NCI-H460 (cell line): ENCODE measurements at regions not wholly inside any gene's neighbourhood (a gene's known extent, or its start where the extent isn't known, plus 50 kb on each side); places are given as distances from the start of the nearest gene placed in this dataset.

ENCODE experiments used
- DNase-seq: peaks from one replicate; pipeline ENCODE4 v3.0.0-alpha.2; 2016; ENCODE audit warnings: low read depth; ENCODE audit errors: extremely low read depth

DNA sequence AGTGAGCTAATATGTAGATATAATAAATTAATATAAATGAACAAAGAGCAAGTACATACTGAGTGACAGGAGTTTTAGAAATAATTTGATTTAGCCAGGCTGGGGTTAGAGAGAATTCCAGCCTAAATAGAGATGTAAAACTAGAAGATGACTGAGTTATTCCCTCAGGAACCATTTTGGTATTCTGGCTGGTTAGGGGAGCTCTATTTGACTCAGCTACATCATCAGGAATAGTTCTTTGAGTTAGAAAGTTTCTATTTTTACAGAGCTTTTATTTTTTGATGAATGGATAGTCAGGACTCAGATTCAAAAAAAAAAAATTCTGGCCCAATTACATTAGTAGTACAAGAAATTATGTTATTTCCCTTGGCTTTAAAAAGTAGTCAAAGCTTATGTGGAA is 180.4 kb upstream of the MID1 start:
- no peak for DNase-seq

DNA sequence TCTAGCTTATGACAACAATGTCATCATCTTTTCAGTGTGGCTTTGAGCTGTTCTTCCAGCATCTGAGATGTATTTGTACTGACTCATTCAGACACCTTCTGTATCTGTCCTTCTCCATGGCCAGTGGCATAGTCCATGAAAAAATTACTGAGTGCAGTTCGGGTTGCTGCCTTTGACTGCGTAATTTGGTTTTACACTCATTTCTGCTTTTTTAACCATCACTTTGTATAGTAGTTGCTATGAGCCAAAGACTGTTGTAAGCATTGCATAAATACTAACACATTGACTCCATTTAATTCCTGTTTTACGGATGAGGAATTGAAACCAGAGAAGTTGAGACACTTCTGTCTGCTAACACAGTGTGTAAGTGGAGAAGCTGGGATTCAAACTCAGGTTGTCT is 190.7 kb upstream of the MID1 start:
- DNase-seq: no peak

DNA sequence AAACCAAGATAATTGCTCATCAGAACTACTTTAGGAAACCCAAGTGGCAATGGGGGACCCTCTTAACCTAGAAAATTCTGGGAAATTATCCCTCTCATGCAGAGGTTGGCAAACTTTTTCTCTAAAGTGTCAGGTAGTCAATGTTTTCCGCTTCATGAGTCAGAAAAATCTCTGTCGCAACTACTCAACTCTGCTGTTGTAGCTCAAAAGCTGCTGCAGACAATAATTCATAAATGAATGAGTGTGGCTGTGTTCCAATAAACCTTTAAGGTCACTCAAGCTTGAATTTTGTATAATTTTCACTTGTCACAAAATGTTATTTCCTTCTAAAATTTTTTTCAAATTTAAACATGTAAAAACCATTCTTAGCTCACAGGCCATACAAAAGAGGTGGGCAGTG is 193.4 kb upstream of the MID1 start:
- no peak for DNase-seq

DNA sequence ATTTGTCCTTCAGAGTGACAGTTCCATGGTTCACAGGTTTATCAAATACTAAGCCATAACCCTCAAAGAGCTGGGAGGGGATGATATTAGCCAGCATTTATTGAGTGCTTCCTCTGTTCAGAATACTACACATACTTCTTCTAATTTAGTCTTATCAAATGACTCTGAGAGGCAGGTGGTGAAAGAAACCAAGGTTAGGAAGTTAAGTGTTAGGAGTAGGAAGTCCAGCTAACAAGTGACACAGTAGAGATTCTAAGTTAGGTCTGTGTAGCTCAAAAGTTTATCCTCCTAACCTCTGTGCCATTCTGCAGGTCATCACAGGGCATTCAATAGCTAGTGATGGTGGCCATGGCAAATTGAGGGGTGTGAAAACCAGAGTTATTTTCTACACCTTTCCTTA is 198.3 kb upstream of the MID1 start:
- DNase-seq: no peak

DNA sequence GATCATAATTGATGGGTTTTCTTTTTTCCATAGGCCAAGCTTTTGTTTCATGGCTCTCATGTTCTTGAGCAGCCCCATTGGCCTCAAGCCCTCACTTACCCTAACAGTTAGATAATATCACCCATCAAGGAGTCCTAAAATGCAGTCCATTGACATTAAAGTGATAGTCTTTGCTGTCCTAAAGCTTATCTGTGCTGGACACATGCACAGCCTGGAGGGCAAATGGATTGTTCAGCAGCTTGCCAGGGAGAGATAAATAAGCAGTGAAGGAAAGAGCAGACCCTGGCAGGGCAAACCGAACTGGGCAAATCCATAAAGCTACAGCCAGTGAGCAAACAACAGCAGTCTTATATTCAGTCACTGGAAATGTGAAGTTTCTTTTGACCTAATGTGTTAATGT is 199.6 kb upstream of the MID1 start:
- no peak for DNase-seq

DNA sequence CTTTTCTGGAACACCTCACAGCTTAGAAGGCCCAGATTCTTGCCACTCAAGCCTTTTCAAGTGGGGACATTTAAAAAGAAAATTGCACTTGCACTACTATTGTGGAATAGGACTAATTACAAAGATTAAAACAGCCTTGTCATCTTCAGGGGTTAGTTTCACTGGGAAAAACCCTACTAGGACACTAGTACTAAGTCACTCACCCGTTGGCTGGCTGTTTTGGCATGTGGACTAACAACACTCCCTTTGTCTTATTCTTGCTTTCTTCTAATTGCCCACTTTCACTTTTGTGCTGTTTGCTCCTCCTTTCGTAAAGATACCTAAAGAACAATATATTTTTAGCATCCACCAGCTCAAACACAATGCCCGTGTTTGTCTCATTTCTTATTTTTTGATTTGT is 200.9 kb upstream of the MID1 start:
- DNase-seq: no peak

DNA sequence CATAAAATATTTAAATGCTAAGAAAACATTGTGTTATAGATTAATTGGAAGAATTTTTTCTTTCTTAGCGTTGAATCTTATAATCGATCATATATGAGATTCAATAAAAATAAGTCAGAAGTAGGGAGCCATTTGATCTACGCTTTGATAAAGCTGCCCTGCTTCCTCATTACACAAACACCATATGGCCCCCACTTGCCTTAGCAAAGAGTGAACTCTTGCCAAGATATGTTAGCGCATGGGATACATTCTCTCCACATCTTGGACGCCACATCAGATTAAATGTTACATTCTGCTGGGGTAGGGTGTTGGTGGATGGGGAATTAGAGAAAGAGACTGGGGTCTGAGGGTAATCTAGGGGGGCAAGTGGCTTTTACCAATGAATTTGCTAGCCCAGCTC is 207.7 kb upstream of the MID1 start:
- DNase-seq: no peak

DNA sequence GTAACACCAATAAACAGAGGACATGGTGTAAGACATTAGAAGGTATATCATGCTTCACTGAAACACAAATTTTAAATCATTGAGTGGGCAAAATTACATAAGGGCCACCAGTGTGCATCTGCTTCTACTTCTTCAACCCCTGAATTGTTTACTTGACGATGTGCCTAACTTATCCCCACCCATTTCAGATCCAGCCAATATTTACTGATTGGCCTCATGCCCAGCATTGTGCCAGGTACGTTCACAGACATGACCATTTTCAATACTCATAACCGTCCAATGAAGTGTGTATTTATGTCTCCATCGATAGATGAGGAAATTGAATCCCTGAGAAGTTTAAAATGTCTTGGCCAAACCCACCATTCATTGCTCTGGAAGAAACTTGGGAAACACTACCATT is 208.3 kb upstream of the MID1 start:
- no peak for DNase-seq

DNA sequence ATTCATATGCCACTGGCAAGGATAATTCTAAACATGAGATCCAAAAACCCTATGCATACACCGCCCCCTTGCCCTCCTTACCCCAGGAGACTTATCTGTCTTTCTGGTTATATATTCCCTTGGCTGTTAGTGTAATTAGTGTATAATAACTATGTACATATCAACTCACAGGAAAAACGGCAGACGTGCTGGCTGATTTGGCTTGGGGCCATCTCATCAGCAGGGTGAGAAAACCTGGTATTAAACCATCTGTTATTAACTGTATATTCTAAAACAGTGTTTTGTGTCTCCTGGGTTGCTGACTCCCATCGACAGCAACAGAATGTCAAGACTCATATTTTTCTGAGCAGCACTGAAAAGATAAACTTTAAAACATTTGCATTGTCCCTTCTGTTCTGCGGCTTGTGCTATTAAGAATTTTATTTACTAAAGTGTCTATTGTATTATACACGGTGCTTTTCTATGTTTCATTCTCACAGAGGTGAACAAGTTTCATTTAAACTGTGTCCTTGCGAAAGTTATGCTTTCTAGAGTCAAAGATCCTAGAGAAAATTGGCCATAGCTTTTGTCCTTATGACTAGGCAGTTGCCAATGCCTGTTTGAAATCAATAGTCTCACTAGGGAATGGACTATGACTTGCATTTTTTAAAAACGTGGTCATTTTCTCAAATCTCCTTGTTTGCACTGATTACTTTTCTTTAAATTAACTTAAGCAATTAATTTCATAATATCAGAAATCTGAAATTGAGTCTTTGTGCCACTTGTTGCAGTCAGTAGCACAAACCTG is 211.5 kb upstream of the MID1 start:
- DNase-seq: no peak

DNA sequence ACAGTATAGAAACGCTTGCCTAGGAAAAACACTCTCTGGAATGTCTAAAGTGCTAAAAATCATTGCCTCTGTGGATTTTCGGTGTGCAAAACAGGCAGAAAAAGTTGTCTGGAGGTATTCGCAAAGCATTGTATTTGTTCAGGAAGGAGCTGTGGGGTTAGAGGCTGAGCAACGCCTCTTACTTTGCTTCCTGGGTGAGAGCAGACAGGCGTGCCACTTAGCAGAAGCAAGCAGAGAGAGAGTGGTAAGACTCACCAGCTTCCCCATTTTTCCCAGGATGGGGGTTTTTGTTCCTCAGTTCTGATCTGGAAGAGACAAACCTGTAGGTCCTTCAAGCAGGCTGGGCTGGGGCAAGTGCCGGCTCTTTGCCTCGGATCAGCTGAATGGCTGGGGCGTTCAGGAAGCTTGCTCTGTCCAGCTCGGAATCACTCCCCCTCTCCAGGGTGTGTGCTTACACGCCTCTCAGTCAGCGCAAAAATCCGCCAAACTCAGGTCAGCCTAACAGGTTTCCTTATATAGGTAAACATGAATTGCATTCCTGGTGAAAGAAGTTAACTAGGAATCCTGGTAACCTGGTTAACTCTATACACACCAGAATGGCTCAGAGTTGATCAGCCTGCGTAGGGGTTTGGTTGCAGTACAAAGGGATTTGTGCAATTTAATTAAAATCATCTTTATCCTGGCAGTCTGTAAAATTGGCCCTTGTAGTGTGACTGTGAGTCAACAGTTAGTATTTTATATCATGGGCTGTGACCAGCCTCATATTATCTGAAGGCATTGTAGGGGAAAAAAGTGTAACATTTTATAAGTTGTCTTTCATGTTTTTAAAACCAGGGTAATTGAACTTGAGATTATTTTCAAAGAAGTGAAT is 213.1 kb upstream of the MID1 start:
- peak; percentile 38 for DNase-seq

DNA sequence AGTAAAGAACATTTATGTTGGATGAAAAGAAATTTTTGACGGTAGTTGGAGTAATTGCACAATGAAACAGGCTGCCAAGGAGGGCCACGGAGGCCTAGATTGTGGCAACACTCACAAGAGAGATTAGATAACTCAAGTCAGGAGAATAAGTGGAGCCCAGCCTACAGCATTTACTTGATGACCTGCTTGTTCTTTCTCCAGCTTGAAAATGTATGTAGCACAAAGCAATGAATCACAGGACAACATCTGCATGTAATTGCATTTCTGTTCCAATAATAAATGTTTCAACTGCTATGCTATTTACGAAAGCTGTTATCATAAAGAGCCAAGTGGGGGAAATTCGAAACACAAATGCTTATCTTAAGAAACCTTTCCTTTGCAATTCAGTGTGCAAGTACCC is 221.2 kb upstream of the MID1 start:
- no peak for DNase-seq

DNA sequence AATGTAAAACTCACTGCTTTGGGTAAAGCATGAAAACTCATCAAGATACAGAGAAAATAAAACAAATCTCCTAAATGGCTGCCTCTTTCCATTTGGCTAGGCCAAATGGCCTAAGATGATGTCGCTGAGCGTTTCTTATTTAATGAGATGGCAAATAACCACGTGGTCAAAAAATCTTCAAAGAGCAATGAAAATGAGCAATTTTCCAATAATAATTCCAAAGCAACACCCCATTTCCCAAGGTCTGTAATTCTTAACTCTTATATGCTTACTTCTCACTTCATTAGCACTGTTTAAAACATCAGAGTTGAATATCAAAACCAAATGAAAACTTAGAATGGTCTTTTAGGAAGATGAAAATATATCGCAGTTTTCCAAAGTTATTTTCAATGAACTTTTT is 222.3 kb upstream of the MID1 start:
- no peak for DNase-seq

DNA sequence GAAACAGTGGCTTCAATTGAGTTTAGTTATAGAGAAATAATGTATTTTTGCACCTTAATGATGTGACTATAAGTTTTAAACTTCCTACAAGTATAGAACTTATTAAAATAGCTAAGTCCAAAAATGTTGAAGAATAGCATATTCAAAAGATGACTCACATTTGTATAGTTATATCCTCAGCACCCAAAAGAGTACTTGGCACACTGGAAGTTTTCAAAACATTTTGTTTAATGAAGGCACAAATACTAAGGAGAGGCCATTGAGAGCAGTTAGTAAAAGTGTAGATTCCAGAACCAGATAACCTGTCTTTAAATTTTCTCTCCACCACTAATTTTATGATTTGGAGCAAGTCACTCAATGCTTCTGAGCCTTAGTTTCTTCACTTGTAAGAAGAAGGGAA is 226.9 kb upstream of the MID1 start:
- DNase-seq: no peak

DNA sequence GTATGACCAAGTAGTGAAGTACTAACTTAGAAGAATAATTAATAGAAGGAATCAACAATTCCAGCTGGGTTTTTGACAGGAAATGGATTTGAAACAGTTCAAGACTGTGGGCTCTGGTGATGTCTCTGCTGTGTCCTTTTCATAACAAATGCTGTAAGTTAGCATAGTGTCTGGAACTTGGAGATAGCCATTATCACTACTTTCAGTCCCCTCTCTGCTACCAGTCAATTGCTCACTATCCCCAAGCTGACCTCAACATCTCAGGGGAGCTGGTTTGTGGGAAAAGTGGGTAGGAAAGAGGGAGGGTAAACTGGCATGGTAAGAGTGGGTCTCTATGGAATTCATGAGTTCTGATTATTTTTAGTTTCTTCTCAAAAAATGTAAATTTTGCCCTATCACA is 231.4 kb upstream of the MID1 start:
- no peak for DNase-seq

DNA sequence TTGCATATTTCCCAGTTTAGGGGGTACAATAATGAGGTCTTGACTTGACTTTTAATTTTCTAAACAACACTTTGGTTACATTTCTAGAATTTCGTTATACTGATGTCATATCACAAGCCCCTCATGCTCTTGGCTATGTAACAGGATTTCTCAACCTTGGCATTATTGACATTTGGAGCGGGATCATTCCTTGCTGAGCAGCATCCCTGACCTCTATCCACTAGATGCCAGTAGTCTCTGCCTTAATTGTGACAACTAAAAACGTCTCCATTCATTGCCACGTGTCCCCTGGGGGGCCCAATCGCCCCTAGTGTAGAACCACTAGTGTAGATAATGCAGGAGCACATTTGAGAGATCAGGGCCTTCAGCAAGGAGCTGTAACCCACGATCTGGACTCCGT is 234.2 kb upstream of the MID1 start:
- DNase-seq: no peak

DNA sequence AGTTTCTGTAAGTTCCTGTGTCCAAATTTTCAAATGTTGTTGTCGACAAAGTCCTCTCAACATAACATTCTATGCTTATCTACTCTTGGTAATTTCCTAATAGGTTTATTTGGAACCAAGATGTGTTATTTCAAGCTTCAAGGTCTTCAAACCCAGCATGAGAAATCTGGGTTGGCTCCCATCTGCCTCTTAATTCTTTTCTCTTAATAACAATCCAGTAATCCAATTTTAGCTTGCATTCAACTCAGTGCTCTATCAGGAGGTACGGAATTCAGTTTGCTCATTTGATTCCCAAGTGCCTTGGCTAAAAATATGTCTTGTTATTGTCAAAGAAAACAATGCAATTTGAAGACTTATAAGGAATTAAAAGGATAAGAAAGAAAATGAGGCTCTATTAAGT is 235.5 kb upstream of the MID1 start:
- no peak for DNase-seq

DNA sequence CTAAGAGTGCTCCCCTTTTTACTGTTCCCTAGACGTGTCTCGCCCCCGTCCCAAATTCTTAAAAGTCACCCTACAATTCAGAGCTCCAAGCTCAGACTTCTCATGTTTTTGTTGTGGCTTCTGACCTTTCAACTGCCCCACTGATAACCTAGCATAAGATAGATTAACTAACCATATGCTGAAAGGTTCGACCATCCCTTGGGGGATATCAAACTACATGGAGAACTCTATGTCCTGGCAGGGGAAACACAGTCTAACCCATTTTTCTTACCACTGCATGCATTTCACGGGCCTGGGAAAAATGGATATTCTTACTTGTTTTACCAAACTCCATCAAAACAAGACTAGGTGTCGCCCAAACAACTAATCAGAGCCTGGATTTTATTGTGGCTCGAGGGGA is 236.4 kb upstream of the MID1 start:
- DNase-seq: no peak

DNA sequence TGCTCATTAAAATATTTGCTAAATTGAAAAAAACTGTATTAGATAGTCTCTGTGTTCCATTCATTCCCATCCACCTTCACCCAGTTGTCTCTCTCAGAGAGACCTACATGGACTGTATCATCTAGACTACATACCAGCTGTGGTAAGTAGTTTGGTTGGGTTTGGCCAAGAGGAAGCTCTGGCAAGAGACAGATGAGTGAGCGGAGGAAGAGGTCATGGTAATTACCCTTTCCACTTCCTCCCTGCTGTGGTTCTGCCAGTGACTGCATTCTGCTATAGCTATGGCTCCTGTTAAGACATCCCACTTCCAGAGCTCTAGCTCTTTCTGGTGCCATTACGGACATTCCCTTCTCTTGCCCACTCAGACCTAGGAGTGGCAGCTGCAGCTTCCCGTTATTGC is 239.0 kb upstream of the MID1 start:
- DNase-seq: no peak

DNA sequence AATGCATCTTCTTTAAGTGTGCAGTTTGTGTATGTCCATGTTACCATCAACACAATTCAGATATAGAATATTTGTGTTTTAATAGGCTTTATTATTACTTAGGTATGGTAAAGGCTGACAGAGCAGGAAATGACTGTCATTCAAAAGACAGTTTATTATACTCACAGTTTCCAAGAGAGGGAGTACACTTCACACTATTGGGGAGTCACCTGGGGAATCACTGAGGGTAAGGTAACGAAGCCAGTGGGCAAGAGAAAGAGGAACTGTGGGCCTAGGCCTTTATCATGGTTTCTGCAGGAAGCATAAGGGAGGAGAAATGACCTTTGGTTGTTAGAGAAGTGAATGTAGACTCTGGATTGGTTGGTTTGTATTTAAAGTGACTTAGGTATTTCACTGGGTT is 235.1 kb upstream of the HCCS start:
- no peak for DNase-seq

DNA sequence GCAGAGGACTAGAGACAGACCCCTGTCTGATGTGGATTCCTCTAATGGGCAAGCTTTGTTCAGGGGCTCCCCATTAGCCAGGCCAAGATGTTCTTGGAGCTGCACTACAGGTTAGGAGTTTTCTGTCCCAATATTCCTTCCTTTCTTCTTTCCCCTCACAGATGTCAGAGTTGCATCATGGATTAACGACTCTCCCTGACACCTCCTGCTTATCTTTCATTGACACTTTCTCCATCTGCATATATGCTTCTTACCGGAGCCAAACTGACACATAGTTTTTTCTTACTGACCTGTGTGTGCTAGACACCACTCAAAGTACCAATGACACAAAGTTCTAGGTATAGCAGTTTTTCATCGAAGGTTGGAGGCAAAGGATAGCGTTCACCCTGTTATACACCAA is 228.6 kb upstream of the HCCS start:
- no peak for DNase-seq

DNA sequence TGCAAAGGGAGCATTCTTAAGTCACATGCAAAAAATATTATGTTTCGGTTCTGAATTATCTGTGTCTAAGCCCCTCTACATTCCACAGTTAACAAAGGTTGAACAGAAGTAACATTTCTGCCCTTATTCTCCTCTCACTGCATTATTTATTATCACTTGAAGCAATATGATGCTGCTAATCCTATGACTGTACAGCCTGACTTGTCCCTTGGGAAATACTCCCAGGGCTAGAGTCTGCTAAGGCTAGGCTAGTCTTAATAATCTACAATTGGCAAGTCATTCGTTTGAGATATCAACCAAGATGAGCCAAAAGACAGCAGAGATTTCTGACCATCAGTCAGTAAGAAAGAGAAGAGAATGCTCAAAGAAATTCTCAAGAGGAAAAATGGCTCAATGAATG is 226.9 kb upstream of the HCCS start:
- no peak for DNase-seq

DNA sequence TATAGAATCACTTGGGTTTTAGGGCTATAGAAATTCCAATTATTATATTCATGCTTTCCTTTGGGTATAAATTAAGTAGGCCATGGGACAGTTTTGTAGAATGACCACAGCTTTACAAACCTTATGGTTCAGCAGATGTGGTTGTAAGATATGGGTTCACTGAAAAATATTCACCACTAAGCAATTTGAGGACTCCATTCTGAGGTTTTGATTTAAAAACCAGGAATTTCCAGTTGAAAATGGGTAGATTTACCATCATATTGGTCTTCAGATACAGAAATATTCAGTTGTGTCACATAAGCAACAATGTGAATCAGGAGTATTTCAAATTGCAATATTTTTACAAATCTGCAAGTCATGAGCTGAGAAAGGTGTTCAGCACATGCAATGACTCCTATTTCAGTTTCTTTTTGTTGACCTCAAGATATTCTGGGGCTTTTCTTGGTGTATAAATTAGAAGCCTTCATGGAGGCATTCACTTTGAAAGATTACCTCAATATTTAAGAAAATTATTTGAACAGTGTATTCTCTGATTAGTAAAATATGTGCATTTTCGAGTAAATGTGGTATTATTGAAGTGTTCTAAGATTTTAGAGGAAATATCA is 218.4 kb upstream of the HCCS start:
- DNase-seq: no peak
